ENCODE measurements at regions not wholly inside any gene's neighbourhood (a gene's known extent, or its start where the extent isn't known, plus 50 kb on each side); places are given as distances from the start of the nearest gene placed in this dataset.

DNA sequence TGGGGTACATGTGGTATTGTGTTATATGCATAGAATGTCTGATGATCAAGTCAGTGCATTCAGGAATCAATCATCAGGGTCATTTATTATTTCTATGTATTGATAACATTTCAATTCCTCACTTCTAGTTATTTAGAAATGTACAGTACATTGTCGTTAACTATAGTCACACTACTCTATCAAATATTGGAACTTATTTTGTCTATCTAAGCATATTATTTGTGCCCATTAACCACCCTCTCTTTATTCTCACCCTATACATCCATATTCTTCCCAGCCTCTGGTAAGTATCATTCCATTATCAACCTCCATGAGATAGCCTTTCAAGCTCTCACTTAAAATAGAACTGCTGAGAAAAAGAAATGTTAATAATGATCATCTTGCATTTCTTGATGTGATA is 596.5 kb upstream of the POT1 start:
- H4K20me1 ChIP-seq (ENCODE audit: insufficient read depth, low read length), result no peaks in the 10 kb centered on the region
- Mint-ChIP-seq H3K27ac (no peak overlapping the region), H3K36me3 (no peaks in the 10 kb centered on the region), H3K4me3 (no peak overlapping the region), H3K4me1 (no peaks in the 10 kb centered on the region), H3K9me3 (peaks cover 0 to 4% (median 0%) of the 10 kb centered on the region in 7 donors), H3K27me3 (ENCODE audit: low read depth in 3 of 3) (no peaks in the 10 kb centered on the region)
- H2AFZ ChIP-seq (ENCODE audit: insufficient read depth, low read depth, low read length, poor library complexity, severe bottlenecking), result no peak overlapping the region
- H3K4me2 ChIP-seq (replicated peaks; ENCODE audit: extremely low read depth, low read length, poor library complexity, severe bottlenecking), result no peak overlapping the region
- H3K79me2 ChIP-seq (ENCODE audit: insufficient read depth, low read length), result no peaks in the 10 kb centered on the region
- no peak for DNase-seq
- H3K27me3 ChIP-seq (ENCODE audit: control insufficient read depth in 2 of 2, insufficient read depth in 2 of 2, low read length in 2 of 2), result no peaks in the 10 kb centered on the region
- no peak overlapping the region for H3K4me3 ChIP-seq (replicated peaks in 1 of 3; ENCODE audit: low read depth in 2 of 3, low read length in 3 of 3)
- no peak overlapping the region for H3K27ac ChIP-seq (ENCODE audit: low read depth in 1 of 2, low read length in 2 of 2)
- WGBS (ENCODE audit: insufficient coverage), result no CpG with 5 or more reads among the region's 1 CpG
- H3K9ac ChIP-seq (ENCODE audit: insufficient read depth, low read length, poor library complexity, severe bottlenecking), result no peak overlapping the region
- TF ChIP-seq, protein P1, sequence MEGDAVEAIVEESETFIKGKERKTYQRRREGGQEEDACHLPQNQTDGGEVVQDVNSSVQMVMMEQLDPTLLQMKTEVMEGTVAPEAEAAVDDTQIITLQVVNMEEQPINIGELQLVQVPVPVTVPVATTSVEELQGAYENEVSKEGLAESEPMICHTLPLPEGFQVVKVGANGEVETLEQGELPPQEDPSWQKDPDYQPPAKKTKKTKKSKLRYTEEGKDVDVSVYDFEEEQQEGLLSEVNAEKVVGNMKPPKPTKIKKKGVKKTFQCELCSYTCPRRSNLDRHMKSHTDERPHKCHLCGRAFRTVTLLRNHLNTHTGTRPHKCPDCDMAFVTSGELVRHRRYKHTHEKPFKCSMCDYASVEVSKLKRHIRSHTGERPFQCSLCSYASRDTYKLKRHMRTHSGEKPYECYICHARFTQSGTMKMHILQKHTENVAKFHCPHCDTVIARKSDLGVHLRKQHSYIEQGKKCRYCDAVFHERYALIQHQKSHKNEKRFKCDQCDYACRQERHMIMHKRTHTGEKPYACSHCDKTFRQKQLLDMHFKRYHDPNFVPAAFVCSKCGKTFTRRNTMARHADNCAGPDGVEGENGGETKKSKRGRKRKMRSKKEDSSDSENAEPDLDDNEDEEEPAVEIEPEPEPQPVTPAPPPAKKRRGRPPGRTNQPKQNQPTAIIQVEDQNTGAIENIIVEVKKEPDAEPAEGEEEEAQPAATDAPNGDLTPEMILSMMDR (IDR thresholded peaks at IDR 0.05), result no peak
- H3K36me3 ChIP-seq (replicated peaks in 1 of 2; ENCODE audit: control insufficient read depth in 1 of 2, insufficient read depth in 2 of 2, low read length in 2 of 2), result no peaks in the 10 kb centered on the region
- peaks cover 0 to 6% of the 10 kb centered on the region in 2 donors for H3K9me3 ChIP-seq (replicated peaks in 1 of 2; ENCODE audit: control insufficient read depth in 1 of 2, insufficient read depth in 1 of 2, low read length in 2 of 2)
- intact Hi-C loops (cut with micrococcal nuclease), result no loop called here
- H3K4me1 ChIP-seq (ENCODE audit: control insufficient read depth in 1 of 2, insufficient read depth in 2 of 2, low read length in 2 of 2), result no peaks in the 10 kb centered on the region

DNA sequence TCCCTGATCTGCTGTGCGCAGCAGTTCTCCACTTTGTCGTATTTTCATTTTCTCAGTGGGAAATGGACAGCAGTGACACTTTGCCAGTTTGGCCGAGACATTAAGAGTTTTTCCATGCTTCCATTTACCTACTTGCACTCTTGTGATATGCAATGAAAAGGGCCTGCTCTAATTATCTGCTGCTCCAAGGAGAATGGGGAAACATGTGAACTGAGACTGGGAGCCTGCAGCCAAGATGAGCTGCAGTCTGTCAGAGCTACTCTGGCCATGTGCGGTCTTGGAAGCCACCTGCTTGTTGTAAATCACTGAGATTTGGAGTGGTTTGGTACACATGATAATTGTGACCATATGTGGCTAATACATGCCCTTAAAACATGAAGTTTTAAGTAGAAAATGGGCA is 586.6 kb upstream of the POT1 start:
- TF ChIP-seq, protein P1 (IDR thresholded peaks at IDR 0.05), result no peak
- Histone ChIP-seq H3K4me3 (replicated peaks in 1 of 3; ENCODE audit: low read depth in 2 of 3, low read length in 3 of 3) (no peak overlapping the region), H3K27ac (ENCODE audit: low read depth in 1 of 2, low read length in 2 of 2) (no peak overlapping the region), H3K9ac (ENCODE audit: insufficient read depth, low read length, poor library complexity, severe bottlenecking) (no peak overlapping the region), H3K27me3 (ENCODE audit: control insufficient read depth in 2 of 2, insufficient read depth in 2 of 2, low read length in 2 of 2) (no peaks in the 10 kb centered on the region), H4K20me1 (ENCODE audit: insufficient read depth, low read length) (no peaks in the 10 kb centered on the region), H3K79me2 (ENCODE audit: insufficient read depth, low read length) (no peaks in the 10 kb centered on the region), H3K4me1 (ENCODE audit: control insufficient read depth in 1 of 2, insufficient read depth in 2 of 2, low read length in 2 of 2) (no peaks in the 10 kb centered on the region), H3K9me3 (replicated peaks in 1 of 2; ENCODE audit: control insufficient read depth in 1 of 2, insufficient read depth in 1 of 2, low read length in 2 of 2) (no peaks in the 10 kb centered on the region), H3K4me2 (replicated peaks; ENCODE audit: extremely low read depth, low read length, poor library complexity, severe bottlenecking) (no peak overlapping the region), H3K36me3 (replicated peaks in 1 of 2; ENCODE audit: control insufficient read depth in 1 of 2, insufficient read depth in 2 of 2, low read length in 2 of 2) (no peaks in the 10 kb centered on the region), H2AFZ (ENCODE audit: insufficient read depth, low read depth, low read length, poor library complexity, severe bottlenecking) (no peak overlapping the region)
- Mint-ChIP-seq H3K36me3 (no peaks in the 10 kb centered on the region), H3K9me3 (no peaks in the 10 kb centered on the region), H3K27me3 (ENCODE audit: low read depth in 3 of 3) (no peaks in the 10 kb centered on the region), H3K4me1 (no peaks in the 10 kb centered on the region), H3K27ac (no peak overlapping the region), H3K4me3 (no peak overlapping the region)
- WGBS (ENCODE audit: insufficient coverage), result 95% methylated on average over 2 of the region's 4 CpGs
- intact Hi-C loops (cut with micrococcal nuclease), result no loop called here
- DNase-seq, result no peak

All from CD14-positive monocyte (primary cell).